Osteoblast (primary cell): ENCODE measurements at regions not wholly inside any gene's neighbourhood (a gene's known extent, or its start where the extent isn't known, plus 50 kb on each side); places are given as distances from the start of the nearest gene placed in this dataset.
A peak's percentile ranks its signal among the peaks of the same experiment; 100 is the strongest.

Experiments used
- DNase-seq: peaks from one replicate; pipeline ENCODE4 v3.0.0; 2011; ENCODE audit warnings: low spot score, mixed read lengths; ENCODE audit not compliant: insufficient read length; ENCODE audit errors: missing footprints
- H2AFZ ChIP-seq: 2 replicates; pipeline ENCODE4 v1.6.0; 2011; ENCODE audit warnings: mild to moderate bottlenecking, low read length
- H3K27ac ChIP-seq: 2 replicates; pipeline ENCODE4 v1.5.1; 2011; ENCODE audit warnings: mild to moderate bottlenecking, low read depth, low read length, moderate library complexity
- H3K27me3 ChIP-seq: 2 replicates; pipeline ENCODE4 v1.6.0; 2012; ENCODE audit warnings: mild to moderate bottlenecking, control low read depth, inconsistent platforms, low read length, moderate library complexity; ENCODE audit not compliant: insufficient read depth
- H3K36me3 ChIP-seq: 2 replicates; pipeline ENCODE4 v1.5.1; 2011; ENCODE audit warnings: mild to moderate bottlenecking, low read length, control low read depth, moderate library complexity; ENCODE audit not compliant: insufficient read depth
- H3K4me1 ChIP-seq: 2 replicates; pipeline ENCODE4 v1.5.1; 2011; ENCODE audit warnings: mild to moderate bottlenecking, low read length, control low read depth, moderate library complexity; ENCODE audit not compliant: insufficient read depth
- H3K4me2 ChIP-seq: 2 replicates; pipeline ENCODE4 v1.6.0; 2011; ENCODE audit warnings: mild to moderate bottlenecking, low read length; ENCODE audit not compliant: insufficient read depth
- H3K4me3 ChIP-seq: fragments of 200-600 bp; sonication (generic); 3 replicates; pipeline ENCODE4 v1.5.1; 2012; ENCODE audit warnings: mild to moderate bottlenecking, low read length, inconsistent platforms; ENCODE audit not compliant: insufficient read depth
- H3K79me2 ChIP-seq: 2 replicates; pipeline ENCODE4 v1.6.0; 2012; ENCODE audit warnings: mild to moderate bottlenecking, low read length, control low read depth, inconsistent platforms; ENCODE audit not compliant: insufficient read depth
- H3K9me3 ChIP-seq: 2 replicates; pipeline ENCODE4 v1.5.1; 2011; ENCODE audit warnings: low read depth, low read length, control low read depth
- H4K20me1 ChIP-seq: 2 replicates; pipeline ENCODE4 v1.6.0; 2012; ENCODE audit warnings: mild to moderate bottlenecking, low read length, control low read depth; ENCODE audit not compliant: insufficient read depth
- TF ChIP-seq, protein P1 (sequence below): IDR thresholded peaks from 2 replicates; pipeline ENCODE4 v1.5.1; 2011; ENCODE audit warnings: mild to moderate bottlenecking, low read depth, low read length, moderate library complexity; ENCODE audit errors: extremely low read depth

DNA sequence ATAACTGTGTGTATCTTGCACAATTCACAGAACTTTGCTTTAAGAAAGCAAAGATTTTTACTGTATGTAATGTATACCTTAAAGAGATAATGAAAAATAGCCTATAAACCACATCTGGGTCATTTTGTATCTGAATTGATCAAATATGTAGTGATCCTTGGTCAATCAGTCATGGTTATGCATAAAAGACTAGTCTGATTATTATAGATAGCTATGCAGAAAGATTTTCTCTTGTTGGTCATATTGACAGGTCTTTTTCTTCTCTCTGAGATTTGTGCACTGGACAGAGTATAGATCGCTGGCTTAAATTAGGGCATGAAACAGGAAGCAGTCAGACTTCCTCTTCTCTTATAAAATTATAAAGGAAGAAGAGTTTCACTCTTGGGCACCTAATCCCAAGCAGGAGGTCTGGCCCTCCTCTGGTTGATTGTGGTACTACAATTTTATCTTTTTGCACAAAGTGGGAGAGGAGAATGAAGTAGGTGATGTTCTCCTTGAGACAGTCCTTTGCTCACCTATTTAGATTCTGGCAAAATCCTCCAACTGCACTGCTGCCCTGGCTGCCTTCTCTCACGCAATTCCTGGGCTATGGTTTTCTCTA lies 380.9 kb upstream of the RGS17 start:
- H3K4me2 ChIP-seq: no peak overlapping the region
- H3K36me3 ChIP-seq: no peaks in the 10 kb centered on the region
- no peak overlapping the region for H3K4me3 ChIP-seq
- TF ChIP-seq, protein P1, sequence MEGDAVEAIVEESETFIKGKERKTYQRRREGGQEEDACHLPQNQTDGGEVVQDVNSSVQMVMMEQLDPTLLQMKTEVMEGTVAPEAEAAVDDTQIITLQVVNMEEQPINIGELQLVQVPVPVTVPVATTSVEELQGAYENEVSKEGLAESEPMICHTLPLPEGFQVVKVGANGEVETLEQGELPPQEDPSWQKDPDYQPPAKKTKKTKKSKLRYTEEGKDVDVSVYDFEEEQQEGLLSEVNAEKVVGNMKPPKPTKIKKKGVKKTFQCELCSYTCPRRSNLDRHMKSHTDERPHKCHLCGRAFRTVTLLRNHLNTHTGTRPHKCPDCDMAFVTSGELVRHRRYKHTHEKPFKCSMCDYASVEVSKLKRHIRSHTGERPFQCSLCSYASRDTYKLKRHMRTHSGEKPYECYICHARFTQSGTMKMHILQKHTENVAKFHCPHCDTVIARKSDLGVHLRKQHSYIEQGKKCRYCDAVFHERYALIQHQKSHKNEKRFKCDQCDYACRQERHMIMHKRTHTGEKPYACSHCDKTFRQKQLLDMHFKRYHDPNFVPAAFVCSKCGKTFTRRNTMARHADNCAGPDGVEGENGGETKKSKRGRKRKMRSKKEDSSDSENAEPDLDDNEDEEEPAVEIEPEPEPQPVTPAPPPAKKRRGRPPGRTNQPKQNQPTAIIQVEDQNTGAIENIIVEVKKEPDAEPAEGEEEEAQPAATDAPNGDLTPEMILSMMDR: peak; percentile 59
- no peaks in the 10 kb centered on the region for H3K4me1 ChIP-seq
- no peaks in the 10 kb centered on the region for H3K27me3 ChIP-seq
- H3K27ac ChIP-seq: no peak overlapping the region
- no peaks in the 10 kb centered on the region for H3K9me3 ChIP-seq
- H4K20me1 ChIP-seq: no peaks in the 10 kb centered on the region
- H2AFZ ChIP-seq: no peak overlapping the region
- DNase-seq: no peak
- no peaks in the 10 kb centered on the region for H3K79me2 ChIP-seq

DNA sequence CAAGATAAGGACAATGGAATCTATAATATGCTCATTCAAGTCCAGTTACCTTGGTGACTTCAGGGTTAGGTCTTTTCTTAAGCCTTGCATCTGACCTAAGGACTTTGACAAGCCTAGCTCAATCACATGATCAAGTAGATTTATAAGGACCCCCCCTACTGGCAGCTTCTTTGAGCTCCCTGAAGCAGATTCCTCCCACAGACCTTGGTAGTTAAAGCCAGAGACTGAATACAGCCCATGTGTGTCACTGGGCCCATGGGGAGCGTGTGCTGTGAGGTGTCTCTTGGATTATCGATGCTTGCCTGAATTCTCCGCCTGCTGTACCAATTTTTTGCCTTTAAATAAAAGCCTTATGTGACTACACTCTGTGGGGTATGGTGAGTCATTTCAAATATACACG lies 372.7 kb upstream of the RGS17 start:
- Histone ChIP-seq H2AFZ (no peak overlapping the region), H3K79me2 (no peaks in the 10 kb centered on the region), H3K27me3 (no peaks in the 10 kb centered on the region), H4K20me1 (no peaks in the 10 kb centered on the region), H3K4me3 (no peak overlapping the region), H3K9me3 (no peaks in the 10 kb centered on the region), H3K4me1 (no peaks in the 10 kb centered on the region), H3K36me3 (no peaks in the 10 kb centered on the region), H3K4me2 (no peak overlapping the region), H3K27ac (no peak overlapping the region)
- no peak for DNase-seq
- TF ChIP-seq, protein P1: no peak

DNA sequence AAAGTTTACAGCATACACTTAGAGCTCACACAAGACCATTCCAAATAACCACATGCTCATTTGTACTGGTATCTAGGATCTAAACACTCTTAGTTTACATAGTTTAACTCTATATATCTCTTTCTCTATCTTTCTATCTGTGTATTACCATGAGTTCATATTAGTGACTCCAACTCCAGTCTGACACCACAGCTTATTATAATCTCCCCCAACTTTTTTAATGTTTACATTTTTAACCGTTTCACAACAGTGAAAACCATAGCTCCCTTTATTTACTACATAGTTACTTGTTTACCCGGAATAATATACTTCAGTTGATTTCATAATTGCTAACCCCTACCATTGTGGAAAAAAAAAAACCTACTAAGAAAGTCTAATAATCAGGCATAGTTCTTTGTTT lies 362.4 kb upstream of the RGS17 start:
- Histone ChIP-seq H3K36me3 (no peaks in the 10 kb centered on the region), H3K79me2 (no peaks in the 10 kb centered on the region), H2AFZ (no peak overlapping the region), H3K4me2 (no peak overlapping the region), H3K4me1 (no peaks in the 10 kb centered on the region), H3K9me3 (no peaks in the 10 kb centered on the region), H3K4me3 (no peak overlapping the region), H4K20me1 (no peaks in the 10 kb centered on the region), H3K27me3 (no peaks in the 10 kb centered on the region), H3K27ac (no peak overlapping the region)
- no peak for DNase-seq
- TF ChIP-seq, protein P1: no peak

DNA sequence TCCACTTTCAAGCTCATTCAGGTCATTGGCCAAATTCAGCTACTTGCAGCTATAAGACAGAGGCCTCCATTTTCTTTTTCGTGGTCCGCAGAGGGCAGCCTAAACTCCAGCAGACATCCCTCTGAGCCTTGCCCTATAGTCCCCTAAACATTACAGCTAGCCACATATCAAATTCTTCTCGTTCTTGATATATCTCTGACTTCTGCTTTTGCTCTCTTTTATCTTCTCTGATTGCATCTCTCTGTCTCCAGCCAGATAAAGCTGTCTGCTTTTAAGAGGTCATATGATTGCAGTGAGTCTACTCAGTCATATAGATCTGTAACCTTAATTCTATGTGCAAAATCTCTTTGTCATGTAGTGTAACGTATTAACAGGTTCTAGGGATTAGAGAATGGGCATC lies 358.4 kb upstream of the RGS17 start:
- no peak for DNase-seq
- Histone ChIP-seq H3K4me2 (no peak overlapping the region), H3K27ac (no peak overlapping the region), H3K36me3 (no peaks in the 10 kb centered on the region), H3K4me3 (no peak overlapping the region), H3K27me3 (no peaks in the 10 kb centered on the region), H4K20me1 (no peaks in the 10 kb centered on the region), H3K4me1 (no peaks in the 10 kb centered on the region), H3K79me2 (no peaks in the 10 kb centered on the region), H3K9me3 (no peaks in the 10 kb centered on the region), H2AFZ (no peak overlapping the region)
- TF ChIP-seq, protein P1: no peak
